Keratinocyte (primary cell): ENCODE measurements at regions not wholly inside any gene's neighbourhood (a gene's known extent, or its start where the extent isn't known, plus 50 kb on each side); places are given as distances from the start of the nearest gene placed in this dataset.

Experiments used
- DNase-seq: peaks from one replicate; pipeline ENCODE4 v3.0.0-alpha.2; 2011; ENCODE audit warnings: low read depth, missing footprints, low spot score
- FAIRE-seq: peaks from 2 replicates; lab custom pipeline; 2011; peaks lifted over from hg19 to GRCh38; lab: Jason Lieb, UNC
- H2AFZ ChIP-seq: 2 replicates; pipeline ENCODE4 v1.6.0; 2012; ENCODE audit warnings: low read length, control low read depth, inconsistent platforms; ENCODE audit not compliant: control insufficient read depth
- H3K27ac ChIP-seq: 2 replicates; pipeline ENCODE4 v1.5.1; 2011; ENCODE audit warnings: low read length; ENCODE audit not compliant: control insufficient read depth, insufficient read depth
- H3K27me3 ChIP-seq: 3 replicates; pipeline ENCODE4 v1.6.0; 2011; ENCODE audit warnings: low read length; ENCODE audit not compliant: control insufficient read depth, insufficient read depth; ENCODE audit errors: extremely low read depth
- H3K36me3 ChIP-seq, 2 experiments: 2 replicates in 1 of 2; 3 replicates in 1 of 2; pipeline ENCODE4 v1.5.1; 2011; ENCODE audit warnings: low read length in 2 of 2, mild to moderate bottlenecking in 1 of 2; ENCODE audit not compliant: control insufficient read depth in 2 of 2, insufficient read depth in 2 of 2; ENCODE audit errors: extremely low read depth in 1 of 2
- H3K4me1 ChIP-seq: 3 replicates; pipeline ENCODE4 v1.5.1; 2011; ENCODE audit warnings: low read length; ENCODE audit not compliant: control insufficient read depth, insufficient read depth; ENCODE audit errors: extremely low read depth
- H3K4me2 ChIP-seq: 3 replicates; pipeline ENCODE4 v1.6.0; 2011; ENCODE audit warnings: low read depth, low read length; ENCODE audit not compliant: control insufficient read depth, insufficient read depth; ENCODE audit errors: extremely low read depth
- H3K4me3 ChIP-seq, 3 experiments: fragments of 200-600 bp in 1 of 3; sonication (generic) in 1 of 3; 2 replicates in 2 of 3; 3 replicates in 1 of 3; pipeline ENCODE4 v1.5.1; 2011 to 2016; ENCODE audit warnings: low read length in 3 of 3, mild to moderate bottlenecking in 3 of 3, control low read depth in 2 of 3, inconsistent platforms in 1 of 3, low read depth in 1 of 3, mixed read lengths in 1 of 3, mixed run types in 1 of 3, moderate library complexity in 1 of 3; ENCODE audit not compliant: control insufficient read depth in 2 of 3, insufficient read depth in 2 of 3; ENCODE audit errors: extremely low read depth in 1 of 3
- H3K79me2 ChIP-seq: 2 replicates; pipeline ENCODE4 v1.6.0; 2012; ENCODE audit warnings: low read length; ENCODE audit not compliant: control insufficient read depth, insufficient read depth
- H3K9ac ChIP-seq: 3 replicates; pipeline ENCODE4 v1.6.0; 2011; ENCODE audit warnings: low read length; ENCODE audit not compliant: control insufficient read depth, insufficient read depth; ENCODE audit errors: extremely low read depth
- H3K9me1 ChIP-seq: 3 replicates; pipeline ENCODE4 v1.6.0; 2011; ENCODE audit warnings: low read length; ENCODE audit not compliant: control insufficient read depth, insufficient read depth; ENCODE audit errors: extremely low read depth
- H3K9me3 ChIP-seq: 2 replicates; pipeline ENCODE4 v1.5.1; 2012; ENCODE audit warnings: low read depth, low read length; ENCODE audit not compliant: control insufficient read depth
- H4K20me1 ChIP-seq: 3 replicates; pipeline ENCODE4 v1.6.0; 2011; ENCODE audit warnings: low read length; ENCODE audit not compliant: control insufficient read depth, insufficient read depth; ENCODE audit errors: extremely low read depth
- EZH2 ChIP-seq: IDR thresholded peaks from one replicate; pipeline ENCODE4 v1.6.1; 2012; ENCODE audit warnings: inconsistent platforms, mild to moderate bottlenecking, low read length, moderate library complexity
- dilution Hi-C: fragments of 300-500 bp; cut with MboI; formaldehyde crosslinking; loops from one replicate; pipeline ENCODE4 v1.7.0; 2020; ENCODE audit warnings: low sequenced_read_pairs; ENCODE audit not compliant: extremely low pct_ligation_motif_present
- TF ChIP-seq, protein P1 (sequence below), 3 experiments: IDR thresholded peaks in 1 of 3; conservative IDR thresholded peaks in 1 of 3; optimal IDR thresholded peaks in 1 of 3; 2 replicates in 2 of 3; 3 replicates in 1 of 3; pipeline versions ENCODE3 to v1.5.1; 2011; ENCODE audit warnings: low read length in 3 of 3, mild to moderate bottlenecking in 3 of 3, moderate library complexity in 2 of 3, control low read depth in 1 of 3, inconsistent platforms in 1 of 3; ENCODE audit not compliant: insufficient read depth in 2 of 3; ENCODE audit errors: extremely low read depth in 1 of 3

DNA sequence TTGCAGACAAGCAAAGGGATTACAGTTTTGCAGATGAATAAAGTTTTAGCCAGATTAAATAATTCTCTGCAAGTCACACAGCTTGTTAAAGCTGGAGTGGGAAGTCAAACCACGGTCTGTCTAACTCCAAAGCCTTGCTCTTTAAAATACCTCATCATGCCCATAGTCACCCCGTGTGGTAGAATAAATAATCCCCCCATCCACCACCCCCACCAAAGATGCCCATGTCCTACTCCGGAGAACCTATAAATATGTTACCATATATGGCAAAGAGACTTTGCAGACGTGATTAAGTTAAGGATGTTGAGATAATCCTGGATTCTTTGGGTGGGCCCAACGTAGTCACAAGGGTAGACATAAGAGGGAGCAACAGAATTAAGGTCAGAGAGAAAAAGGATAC lies 118.7 kb downstream of the BEND2 start:
- dilution Hi-C loops, result no loop called here
- Histone ChIP-seq H3K4me1 (peaks cover 2% of the 10 kb centered on the region), H2AFZ (no peak overlapping the region), H3K9ac (no peak overlapping the region), H4K20me1 (no peaks in the 10 kb centered on the region), H3K27ac (no peak overlapping the region), H3K4me3 (no peak overlapping the region), H3K36me3 (no peaks in the 10 kb centered on the region), H3K4me2 (no peak overlapping the region), H3K9me3 (no peaks in the 10 kb centered on the region), H3K79me2 (no peaks in the 10 kb centered on the region), H3K9me1 (no peaks in the 10 kb centered on the region), H3K27me3 (no peaks in the 10 kb centered on the region)
- TF ChIP-seq, protein P1, sequence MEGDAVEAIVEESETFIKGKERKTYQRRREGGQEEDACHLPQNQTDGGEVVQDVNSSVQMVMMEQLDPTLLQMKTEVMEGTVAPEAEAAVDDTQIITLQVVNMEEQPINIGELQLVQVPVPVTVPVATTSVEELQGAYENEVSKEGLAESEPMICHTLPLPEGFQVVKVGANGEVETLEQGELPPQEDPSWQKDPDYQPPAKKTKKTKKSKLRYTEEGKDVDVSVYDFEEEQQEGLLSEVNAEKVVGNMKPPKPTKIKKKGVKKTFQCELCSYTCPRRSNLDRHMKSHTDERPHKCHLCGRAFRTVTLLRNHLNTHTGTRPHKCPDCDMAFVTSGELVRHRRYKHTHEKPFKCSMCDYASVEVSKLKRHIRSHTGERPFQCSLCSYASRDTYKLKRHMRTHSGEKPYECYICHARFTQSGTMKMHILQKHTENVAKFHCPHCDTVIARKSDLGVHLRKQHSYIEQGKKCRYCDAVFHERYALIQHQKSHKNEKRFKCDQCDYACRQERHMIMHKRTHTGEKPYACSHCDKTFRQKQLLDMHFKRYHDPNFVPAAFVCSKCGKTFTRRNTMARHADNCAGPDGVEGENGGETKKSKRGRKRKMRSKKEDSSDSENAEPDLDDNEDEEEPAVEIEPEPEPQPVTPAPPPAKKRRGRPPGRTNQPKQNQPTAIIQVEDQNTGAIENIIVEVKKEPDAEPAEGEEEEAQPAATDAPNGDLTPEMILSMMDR (optimal IDR thresholded peaks at IDR 0.05 in 1 of 3, IDR thresholded peaks at IDR 0.05 in 1 of 3, conservative IDR thresholded peaks at IDR 0.05 in 1 of 3; ENCODE audit: extremely low read depth in 1 of 3, insufficient read depth in 2 of 3, low read length in 3 of 3), result no peak
- TF ChIP-seq EZH2, result no peak
- DNase-seq, result no peak
- FAIRE-seq, result no peak

DNA sequence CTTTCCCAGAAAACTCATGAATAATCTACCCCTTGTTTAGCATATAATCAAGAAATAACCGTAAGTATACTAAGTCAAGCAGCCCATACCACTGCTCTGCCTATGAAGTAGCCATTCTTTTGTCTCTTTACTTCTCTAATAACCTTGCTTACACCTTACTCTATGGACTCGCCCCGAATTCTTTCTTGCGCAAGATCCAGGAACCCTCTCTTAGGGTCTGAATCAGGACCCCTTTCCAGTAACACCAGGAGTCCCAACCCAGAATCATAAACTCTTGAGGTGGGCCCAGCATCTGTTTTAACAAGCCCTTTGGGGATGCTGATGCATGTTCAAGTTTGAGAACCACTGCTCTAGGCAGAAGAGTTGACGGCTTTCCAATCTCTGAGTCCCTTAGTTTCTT lies 119.6 kb downstream of the BEND2 start:
- dilution Hi-C loops, result no loop called here
- FAIRE-seq (no peak), DNase-seq (no peak)
- no peaks in the 10 kb centered on the region for H3K9me3 ChIP-seq
- no peak overlapping the region for H3K4me3 ChIP-seq
- H3K4me2 ChIP-seq, result no peak overlapping the region
- TF ChIP-seq, protein P1 (optimal IDR thresholded peaks at IDR 0.05 in 1 of 3, IDR thresholded peaks at IDR 0.05 in 1 of 3, conservative IDR thresholded peaks at IDR 0.05 in 1 of 3; ENCODE audit: extremely low read depth in 1 of 3, insufficient read depth in 2 of 3, low read length in 3 of 3), result no peak
- no peak for TF ChIP-seq EZH2
- H2AFZ ChIP-seq, result no peak overlapping the region
- H3K4me1 ChIP-seq, result peaks cover 2% of the 10 kb centered on the region
- no peak overlapping the region for H3K9ac ChIP-seq
- no peaks in the 10 kb centered on the region for H3K36me3 ChIP-seq
- H4K20me1 ChIP-seq, result no peaks in the 10 kb centered on the region
- H3K79me2 ChIP-seq, result no peaks in the 10 kb centered on the region
- H3K27me3 ChIP-seq, result no peaks in the 10 kb centered on the region
- H3K9me1 ChIP-seq, result no peaks in the 10 kb centered on the region
- H3K27ac ChIP-seq, result no peak overlapping the region
